ENCODE measurements at regions not wholly inside any gene's neighbourhood (a gene's known extent, or its start where the extent isn't known, plus 50 kb on each side); places are given as distances from the start of the nearest gene placed in this dataset.

DNA sequence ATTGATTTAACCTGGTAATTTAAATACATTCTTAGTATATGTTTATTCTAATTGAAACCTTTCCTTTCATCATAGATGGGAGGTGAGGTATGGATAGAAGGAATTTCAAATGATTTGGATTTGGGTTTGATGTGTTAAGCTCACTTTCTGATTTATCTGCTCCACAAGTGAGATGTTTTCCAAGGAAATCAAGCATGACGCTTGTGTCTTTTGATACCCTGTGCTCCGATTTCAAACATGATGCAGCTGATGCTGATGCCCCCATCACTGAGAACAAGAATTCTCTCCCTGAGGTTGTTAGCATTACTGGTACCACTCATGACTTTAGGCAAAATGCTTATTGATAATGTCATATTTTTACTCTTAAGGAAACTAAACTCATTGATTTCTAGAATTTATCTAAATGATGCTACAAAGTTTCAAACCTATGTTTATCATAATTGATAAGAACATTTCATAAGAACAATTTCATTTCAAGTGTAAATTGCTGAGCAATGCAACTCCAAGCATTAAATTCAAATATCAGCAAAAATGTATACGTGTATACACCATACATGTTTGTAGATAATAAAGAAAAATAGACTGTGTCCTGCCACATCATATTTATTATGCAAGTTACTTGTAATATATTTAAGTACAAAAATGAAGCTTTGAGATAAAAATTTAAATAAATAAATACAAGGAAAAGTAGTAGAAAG, 75.5 kb upstream of the LRIG3 start:
- in situ Hi-C loops (cut with HindIII; ENCODE audit: low pct_ligation_motif_present, low pct_unique_long_range_greater_than_20kb, low sequenced_read_pairs) = no loop called here
- no peak for DNase-seq

DNA sequence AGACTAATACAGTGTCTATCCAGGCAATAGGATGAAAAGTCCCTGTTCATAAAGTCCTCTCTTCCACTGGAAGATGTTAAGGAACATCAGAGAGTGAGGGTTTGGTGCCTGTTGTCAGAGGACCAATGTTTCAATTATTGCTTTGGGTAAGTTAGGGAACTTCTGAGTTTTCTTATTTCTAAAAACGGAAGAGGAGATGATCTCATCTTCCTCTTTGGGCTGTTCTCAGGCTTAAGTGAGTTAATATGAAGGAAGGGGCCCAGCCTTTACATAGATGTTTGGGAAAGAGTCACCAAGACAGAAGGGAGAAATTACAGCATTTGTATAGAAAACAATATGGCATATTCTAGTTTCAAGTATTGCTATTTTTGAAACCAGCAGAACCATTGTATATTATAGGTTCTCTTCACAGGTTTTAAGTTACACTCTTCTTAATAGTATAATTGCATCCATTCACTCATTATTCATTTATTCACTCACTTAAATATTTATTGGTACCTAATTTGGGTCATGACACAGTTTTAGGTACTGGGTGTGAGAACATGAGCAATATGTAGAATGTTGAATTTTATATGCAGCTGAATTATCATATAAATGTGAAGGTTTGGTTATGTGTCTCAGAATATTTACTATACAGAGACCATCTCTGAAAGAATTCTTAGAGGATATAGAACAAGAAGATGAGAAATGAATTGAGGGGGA, 68.5 kb upstream of the LRIG3 start:
- DNase-seq = no peak
- in situ Hi-C loops (cut with HindIII; ENCODE audit: low pct_ligation_motif_present, low pct_unique_long_range_greater_than_20kb, low sequenced_read_pairs) = no loop called here

DNA sequence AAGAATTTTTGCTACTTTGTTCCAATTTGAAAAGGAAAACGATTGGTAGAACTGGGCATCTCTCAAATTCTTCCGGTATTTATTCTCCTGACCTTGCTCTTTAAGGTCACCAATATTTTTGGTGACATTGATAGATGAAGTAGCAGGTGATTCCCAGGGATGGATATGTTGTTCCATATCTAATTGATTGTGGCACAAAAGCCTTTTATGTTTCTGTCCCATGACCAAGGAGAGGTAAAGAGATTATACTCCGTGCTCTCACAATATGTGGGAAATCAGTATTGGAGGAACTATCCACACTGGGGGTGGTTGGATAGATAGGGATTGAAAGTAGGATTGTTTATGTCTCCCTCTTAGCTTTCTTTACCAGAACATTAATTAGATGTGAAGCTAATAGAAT, 61.7 kb upstream of the LRIG3 start:
- DNase-seq = no peak
- in situ Hi-C loops (cut with HindIII; ENCODE audit: low pct_ligation_motif_present, low pct_unique_long_range_greater_than_20kb, low sequenced_read_pairs) = no loop called here

DNA sequence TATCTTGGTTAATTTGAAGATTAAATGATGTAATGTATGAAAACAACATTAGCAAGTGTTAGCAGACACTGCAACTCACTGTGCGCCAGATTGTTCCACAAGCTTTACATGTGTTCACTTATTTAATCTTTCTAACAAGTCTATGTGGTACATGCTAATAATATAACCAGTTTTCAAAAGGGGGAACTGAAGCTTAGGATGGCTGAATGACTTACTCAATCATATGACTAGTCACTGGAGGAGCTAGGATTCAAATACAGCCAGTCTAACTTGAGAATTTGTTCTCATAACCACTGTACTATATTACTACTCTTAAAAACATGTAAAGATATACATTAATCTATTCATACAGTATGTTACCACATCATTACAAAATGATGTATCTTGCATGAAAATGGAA, 60.5 kb upstream of the LRIG3 start:
- in situ Hi-C loops (cut with HindIII; ENCODE audit: low pct_ligation_motif_present, low pct_unique_long_range_greater_than_20kb, low sequenced_read_pairs) = no loop called here
- DNase-seq = no peak

DNA sequence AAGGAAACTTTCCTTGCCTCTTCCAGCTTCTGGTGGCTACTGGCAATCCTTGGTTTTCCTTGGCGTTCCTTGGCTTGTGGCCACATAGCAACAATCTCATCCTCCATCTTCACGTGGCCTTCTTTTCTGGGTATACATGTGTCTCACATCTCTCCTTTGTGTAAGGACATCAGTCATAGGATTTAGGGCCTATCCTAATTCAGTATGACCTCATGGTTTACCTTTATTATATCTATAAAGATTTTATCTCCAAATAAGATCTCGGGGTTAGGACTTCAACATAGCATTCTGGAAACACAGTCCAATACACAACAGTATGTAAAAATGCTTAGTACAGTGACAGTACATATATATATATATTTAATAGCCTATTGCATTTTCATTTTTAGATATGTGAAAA, 58.4 kb upstream of the LRIG3 start:
- in situ Hi-C loops (cut with HindIII; ENCODE audit: low pct_ligation_motif_present, low pct_unique_long_range_greater_than_20kb, low sequenced_read_pairs) = no loop called here
- no peak for DNase-seq

DNA sequence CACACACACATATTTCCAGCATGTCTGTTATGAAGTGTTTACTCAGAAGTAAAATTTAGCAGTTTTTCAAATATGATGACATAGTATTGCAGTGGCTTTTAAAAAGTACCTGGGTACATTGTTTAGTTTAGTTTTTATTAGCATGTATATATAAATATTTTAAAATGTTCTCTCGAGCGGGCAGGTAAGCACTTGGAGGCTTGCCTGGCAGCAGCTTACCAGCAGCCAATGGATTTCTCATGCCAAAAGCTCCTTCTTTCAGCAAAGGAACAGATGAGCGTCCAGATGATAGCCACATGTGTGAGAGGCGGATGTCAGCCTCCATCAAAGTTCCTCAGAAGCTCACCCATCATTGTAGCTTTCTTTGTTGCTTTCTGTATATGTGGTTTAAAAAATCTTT, 57.2 kb upstream of the LRIG3 start:
- no peak for DNase-seq
- in situ Hi-C loops (cut with HindIII; ENCODE audit: low pct_ligation_motif_present, low pct_unique_long_range_greater_than_20kb, low sequenced_read_pairs) = no loop called here

DNA sequence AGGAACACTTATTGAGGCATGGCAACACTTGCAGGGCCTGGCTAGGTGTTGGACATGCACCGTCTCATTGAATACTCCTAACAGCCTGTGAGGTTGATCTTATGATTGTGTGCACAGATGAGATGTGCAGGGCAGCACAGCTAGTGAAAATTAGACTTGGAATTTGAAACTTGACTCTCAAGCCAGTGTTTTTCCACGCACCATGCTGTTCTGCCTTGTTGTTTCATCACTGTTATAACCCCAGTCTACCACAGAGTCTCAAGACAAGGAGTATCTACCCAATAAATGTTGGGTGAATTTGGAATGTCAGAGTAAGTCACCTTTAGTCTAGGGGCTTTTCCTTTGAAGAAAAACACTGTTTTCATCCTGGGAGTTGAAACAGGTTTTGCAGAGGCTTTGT, 55.8 kb upstream of the LRIG3 start:
- in situ Hi-C loops (cut with HindIII; ENCODE audit: low pct_ligation_motif_present, low pct_unique_long_range_greater_than_20kb, low sequenced_read_pairs) = no loop called here
- DNase-seq = no peak
